HG03045 (cell line): ENCODE measurements at regions not wholly inside any gene's neighbourhood (a gene's known extent, or its start where the extent isn't known, plus 50 kb on each side); places are given as distances from the start of the nearest gene placed in this dataset.
"Not testable (repeated sequence)": the region's sequence is repeated elsewhere in the genome, so short reads cannot be mapped to it uniquely, and the experiment has no call there.

Source experiments
- ATAC-seq: cut with Tn5 transposase; IDR thresholded peaks from one replicate; pipeline ENCODE4 v1.9.1; 2021; ENCODE audit warnings: mild to moderate bottlenecking, moderate library complexity; ENCODE audit not compliant: unreplicated experiment

DNA sequence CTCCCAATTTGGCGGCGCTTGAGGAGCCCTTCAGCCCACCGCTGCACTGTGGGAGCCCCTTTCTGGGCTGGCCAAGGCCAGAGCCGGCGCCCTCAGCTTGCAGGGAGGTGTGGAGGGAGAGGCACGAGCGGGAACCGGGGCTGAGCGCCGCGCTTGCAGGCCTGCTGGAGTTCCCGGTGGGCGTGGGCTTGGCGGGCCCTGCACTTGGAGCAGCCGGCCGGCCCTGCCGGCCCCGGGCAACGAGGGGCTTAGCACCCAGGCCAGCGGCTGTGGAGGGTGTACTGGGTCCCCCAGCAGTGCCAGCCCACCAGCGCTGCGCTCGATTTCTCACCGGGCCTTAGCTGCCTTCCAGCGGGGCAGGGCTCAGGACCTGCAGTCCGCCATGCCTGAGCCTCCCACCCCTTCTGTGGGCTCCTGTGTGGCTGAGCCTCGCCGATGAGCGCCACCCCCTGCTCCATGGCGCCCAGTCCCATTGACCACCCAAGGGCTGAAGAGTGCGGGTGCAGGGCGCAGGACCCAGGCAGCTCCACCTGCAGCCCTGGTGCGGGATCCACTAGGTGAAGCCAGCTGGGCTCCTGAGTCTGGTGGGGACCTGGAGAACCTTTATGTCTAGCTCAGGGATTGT, 815.4 kb upstream of the B3GALT2 start:
- not testable (repeated sequence) for ATAC-seq

DNA sequence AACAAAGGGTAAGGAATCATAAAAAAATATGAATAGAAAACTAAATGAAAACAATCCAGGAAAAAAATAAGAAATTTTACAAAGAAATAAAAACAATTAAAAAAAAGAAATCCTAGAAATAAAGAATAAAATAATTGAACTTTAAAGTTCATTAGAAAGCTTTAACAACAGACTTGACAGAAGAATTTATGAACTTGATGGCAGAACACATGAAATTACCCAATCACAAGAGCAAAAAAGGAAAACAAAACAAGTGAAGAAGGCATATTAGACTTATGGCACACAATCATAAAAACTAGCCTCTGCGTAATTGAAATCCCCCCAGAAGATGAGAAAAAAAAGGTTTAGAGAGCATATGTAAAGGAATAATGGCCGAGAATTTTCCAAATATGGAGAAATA, 802.5 kb upstream of the B3GALT2 start:
- ATAC-seq, result no peak

DNA sequence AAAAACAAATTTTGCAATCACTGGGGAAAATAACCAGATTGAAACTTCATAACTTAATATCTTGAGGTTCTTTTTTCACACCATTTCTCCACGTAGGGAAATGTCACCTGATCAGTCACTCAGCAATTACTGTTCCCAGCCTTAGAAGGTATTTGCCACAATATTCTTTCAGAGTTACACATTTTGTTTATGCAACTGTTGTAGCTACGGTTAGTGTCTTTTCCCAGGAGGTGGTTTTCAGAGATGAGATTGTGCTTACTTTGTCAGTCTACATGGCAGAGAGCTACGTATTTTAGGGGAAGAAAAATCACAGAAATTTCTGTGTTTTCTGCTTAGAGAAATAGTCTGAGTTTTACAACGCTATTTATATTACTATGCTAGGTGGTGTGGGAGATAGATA, 792.8 kb upstream of the B3GALT2 start:
- ATAC-seq, result no peak

DNA sequence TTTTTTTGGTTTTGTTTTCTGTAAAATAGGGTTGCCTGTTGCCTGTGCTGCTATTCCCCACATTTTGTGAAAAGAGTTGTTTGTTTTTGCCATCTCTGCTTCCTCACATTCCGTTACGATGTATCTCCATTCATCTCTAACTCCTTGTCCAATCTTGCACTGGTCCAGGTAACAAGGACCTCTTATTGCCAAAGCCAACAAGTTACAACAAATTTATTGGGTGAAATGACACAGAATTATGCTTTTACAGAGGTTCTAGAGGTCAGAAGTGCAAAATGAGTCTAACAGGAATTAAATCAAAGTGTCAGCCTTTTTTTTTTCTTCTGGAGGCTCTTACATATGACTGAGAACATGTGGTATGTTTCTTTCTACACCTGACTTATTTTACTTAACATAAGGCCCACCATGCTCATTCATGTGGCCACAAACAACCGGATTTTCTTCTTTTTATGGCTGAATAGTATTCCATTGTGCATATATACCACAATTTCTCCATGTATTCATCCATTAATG, 787.9 kb upstream of the B3GALT2 start:
- ATAC-seq, result no peak

DNA sequence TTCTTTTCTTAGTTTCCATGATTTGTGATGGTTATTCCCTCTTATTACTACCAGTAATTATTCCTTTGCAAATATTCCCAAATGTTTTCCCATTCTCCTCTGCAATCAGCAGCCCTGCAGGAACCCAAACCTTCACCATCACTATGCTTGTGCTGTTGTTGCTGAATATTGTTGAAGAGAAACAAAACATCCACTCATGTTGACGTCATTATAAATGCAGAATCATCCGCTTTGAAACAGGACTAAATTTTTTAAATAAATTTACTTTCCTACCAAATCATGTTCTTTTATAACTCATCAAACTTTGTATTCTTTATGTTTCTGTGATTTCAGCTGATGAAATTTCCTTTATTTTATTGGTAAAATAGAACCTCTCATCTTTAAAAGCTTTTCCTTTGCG, 787.0 kb upstream of the B3GALT2 start:
- no peak for ATAC-seq

DNA sequence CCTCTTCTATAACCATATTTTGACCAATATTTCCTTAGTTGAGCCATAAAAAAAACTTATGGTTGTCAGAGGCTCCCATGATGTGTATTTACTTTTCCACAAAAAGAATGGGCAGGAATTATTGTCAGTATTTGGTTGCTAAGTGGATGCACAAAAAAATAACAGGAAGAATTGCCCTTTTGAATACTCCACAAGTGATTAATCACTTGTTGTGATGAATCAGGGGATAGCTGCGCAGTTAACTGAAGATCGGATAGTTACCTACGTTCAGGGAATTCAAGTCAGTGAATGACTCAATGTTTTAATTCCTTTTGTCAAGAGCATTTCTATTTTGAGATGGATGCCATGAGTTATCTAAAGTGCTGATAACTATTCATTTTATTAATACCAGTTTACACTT, 785.2 kb upstream of the B3GALT2 start:
- no peak for ATAC-seq

DNA sequence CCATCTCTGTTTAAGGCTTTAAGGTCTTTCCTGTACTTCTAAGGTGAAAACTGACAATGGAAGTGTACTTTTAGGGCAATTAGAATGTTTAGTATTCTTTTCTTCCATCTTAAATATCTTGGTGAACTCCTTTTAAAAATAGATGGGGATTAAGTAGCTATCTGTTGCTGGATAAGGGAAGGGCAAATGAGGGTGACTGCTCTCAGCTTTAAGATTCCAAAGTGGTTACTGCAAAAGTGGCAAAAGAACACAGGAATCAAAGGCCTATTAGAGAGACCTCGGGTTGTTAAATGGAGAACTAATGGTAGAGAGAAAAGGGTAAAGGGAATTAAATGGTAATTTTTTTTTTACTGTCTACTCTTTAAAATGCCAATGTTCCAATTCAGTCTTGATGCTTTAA, 774.1 kb upstream of the B3GALT2 start:
- no peak for ATAC-seq

DNA sequence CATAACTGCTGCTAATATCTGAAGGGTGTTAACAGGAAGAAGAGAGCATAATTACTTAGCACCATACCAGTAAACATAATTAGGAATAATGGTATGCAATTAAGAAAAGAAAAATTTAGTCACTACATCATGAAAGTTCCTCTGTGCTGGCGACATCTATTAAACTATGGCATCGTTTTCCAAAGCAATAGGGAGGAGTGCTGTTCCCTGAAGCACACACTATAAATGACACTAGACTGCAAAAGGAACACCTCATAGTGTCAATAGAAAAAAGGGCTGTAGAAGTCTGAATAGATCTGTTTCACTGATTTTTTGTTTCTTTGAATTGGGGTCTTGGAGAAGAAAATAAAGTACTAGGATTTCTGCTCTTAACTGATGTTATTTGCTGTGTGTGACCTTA, 773.6 kb upstream of the B3GALT2 start:
- ATAC-seq, result no peak

DNA sequence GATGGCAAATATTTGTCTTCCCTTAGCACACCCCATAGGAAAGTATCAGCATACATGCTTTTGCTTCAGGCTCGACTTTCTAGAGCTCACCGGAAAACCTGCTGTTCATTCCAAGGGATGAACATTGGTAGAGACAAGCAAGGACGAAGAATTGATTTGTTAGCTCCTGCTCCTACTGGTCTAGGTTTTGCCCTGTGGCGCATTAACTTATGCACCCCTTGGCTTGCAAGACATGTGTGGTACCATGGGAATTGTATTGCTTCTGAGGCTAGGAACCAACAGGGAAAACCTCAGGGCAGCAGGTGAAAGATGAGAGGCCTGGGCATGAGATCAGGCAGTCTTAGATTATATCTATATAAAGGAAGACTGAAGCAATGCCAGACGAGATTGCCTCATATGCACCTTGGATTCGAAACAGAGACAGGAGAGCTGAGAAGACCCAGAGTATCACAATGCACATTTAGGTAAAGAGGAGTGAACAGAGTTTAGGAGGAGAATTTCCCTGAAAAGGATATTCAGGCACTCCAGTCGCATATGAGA, 771.2 kb upstream of the B3GALT2 start:
- ATAC-seq, result no peak

DNA sequence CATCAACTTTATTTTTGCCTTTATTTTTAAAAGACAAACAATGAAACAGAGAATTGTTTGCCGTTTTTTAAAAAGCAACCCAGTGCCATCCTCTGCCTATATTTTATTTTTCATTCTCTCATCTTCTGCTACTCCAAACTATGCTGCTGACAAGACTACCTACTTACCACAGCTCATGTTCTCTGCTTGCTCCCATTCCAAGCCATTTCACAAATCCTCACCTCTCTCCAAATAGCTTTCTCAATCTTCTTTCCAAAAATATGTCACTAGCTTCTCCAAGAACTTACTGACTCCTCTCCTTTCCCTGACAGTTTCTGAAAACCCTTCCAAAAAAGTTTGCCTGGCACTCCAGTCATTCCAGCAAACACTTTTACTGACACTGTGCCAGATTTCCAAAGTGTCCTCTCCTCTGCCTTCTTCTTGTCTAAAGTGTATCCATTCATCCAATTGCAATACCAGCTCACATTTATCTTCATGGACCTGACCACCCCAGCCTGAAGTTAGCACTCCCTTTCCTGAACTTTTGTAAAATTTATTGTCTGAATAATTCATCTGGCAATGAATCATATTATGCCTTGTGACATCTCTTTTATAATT, 766.5 kb upstream of the B3GALT2 start:
- ATAC-seq, result no peak

DNA sequence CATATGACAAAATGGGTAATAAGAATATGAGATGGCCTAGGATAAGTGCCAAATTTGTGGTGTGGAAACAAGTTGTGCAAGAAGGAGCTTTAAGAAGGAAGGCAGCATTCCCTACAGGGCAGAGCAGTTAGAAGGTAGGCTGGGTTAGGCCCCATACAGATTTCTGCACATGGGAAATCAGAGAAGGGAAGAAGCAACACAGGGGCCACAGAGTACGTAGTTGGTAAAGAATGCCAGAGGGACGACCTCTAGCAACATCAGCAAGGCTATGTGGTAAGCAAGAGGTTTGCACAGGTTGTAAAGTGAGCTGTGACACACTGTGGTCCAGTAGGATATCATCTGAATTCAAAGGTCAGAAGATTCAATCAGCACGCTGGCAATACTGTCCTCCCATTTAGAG, 765.6 kb upstream of the B3GALT2 start:
- ATAC-seq, result no peak

DNA sequence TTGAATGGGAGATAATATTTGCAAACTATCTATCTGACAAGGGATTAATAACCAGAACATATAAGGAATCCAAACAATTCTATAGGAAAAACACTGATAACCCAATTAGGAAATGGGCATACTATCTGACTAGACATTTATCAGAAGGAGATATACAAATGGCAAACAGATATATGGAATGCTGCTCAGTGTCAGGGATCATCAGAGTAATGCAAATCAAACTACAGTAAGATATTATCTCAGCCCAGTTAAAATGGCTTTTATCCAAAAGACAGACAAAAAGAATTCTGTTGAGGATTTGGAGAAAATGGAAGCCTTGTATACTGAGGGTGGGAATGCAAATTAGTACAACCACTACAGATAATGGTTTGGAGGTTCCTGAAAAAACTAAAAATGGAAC, 758.0 kb upstream of the B3GALT2 start:
- no peak for ATAC-seq

DNA sequence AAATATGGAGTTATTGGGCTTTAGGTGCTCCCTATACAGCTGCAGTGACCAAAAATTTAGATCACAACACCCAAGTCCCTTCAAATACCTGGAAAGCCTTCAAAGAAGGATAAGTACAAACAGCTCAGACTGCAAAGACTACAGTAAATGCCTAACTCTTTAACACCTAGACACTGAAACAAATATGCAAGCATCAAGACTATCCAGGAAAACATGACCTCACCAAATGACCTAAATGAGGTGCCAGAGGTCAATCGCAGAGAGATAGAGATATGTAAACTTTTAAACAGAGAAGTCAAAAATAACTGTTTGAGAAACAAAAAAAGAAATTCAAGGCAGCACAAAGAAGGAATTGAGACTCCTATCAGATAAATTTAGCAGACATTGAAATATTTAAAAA, 753.8 kb upstream of the B3GALT2 start:
- ATAC-seq, result no peak

DNA sequence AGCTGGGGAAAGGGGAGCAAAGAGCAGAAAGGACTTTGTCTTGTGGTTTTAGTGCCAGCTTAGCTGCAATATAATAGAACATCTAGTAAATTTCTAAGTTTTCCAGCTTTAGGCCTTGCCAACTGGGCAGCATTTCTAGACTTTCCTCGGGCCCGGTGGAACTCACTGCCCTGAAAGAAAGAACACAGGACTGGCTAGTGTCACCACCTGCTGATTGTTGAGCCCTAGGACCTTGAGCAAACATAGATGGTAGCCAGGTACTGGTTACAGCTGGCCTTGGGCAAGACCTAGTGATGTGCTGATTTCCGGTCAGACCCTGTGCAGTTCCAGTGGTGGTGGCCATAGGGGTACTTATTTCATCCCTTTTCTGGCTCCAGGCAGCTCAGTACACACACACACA, 753.2 kb upstream of the B3GALT2 start:
- ATAC-seq, result no peak

DNA sequence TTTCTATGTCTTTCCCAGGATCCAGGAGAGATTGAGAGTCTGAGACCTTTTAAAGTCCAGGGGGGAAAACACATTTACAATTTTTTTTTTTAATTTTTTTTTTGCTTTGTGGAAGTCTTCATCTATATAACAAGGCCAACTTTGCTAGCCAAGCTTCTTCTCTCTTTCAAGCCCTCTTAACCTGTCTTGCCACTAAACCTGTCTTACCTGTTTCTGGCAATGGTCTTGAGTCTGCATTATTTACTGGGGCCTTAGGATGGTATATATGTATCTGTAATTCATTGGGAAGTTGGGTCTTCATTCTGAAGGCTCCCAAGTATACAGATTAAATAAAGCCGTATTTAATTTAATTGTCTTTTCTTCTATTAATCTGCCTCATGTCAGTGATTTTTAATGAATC, 750.9 kb upstream of the B3GALT2 start:
- no peak for ATAC-seq

DNA sequence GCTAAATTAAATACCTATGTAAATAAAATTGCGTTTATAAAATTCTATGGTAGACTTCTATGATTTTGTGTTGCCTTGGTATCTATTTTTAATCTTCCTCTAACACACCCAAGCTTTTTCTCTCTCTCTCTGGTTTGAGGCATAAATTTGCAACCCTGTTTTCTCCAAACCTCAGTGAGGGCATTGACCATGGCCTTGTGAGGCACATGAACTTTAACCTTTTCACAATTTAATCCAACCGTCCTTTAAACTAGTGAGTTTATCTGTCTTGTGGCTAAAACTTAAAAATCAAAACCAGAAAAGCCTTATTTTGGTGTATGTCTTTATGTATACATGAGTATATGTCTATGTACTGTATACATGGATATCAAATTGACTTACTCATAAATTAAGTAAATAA, 746.6 kb upstream of the B3GALT2 start:
- no peak for ATAC-seq

DNA sequence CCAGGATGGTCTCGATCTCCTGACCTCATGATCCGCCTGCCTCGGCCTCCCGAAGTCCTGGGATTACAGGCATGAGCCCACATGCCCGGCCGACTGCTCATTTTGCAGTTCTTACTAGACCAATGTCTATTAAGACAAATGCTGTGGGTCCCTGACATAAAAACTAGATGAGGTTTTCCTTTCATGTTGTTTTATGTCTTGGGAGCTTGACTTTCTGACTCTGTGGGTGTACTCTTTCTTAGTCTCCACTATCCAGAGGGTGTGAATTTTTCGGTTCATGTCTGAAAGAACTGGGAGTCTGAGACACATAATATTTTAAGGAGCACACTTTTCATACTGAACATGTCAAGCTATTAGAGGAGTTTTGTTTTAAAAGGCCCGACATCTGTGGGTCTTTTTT, 744.9 kb upstream of the B3GALT2 start:
- ATAC-seq, result no peak

DNA sequence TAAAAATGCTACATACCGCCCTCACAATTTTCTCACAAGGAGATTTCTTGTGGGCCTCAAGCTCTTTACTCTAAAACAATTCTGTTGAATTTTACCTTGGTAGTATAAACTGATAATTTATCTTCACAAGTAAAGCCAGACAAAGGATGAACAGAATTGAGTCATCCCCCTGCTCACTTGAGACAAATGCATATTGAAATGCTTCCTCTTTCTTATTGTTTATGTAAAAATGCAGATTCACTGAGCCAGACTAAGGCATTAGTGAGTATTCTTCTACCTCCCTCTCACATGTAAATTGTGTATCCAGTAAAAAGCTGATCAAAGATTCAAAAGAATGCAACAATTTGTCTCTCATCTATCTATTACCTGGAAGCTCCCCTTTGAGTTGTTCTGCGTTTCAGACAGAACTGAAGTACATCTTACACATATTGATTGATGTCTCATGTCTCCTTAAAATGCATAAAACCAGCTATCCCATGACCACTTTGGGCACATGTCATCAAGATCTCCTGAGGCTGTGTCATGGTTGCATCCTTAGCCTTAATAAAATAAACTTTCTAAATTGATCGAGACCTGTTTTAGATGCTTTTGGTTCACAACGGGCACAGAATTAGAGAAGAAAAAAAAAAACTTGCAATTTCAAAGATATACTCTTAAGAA, 743.1 kb upstream of the B3GALT2 start:
- ATAC-seq, result no peak

DNA sequence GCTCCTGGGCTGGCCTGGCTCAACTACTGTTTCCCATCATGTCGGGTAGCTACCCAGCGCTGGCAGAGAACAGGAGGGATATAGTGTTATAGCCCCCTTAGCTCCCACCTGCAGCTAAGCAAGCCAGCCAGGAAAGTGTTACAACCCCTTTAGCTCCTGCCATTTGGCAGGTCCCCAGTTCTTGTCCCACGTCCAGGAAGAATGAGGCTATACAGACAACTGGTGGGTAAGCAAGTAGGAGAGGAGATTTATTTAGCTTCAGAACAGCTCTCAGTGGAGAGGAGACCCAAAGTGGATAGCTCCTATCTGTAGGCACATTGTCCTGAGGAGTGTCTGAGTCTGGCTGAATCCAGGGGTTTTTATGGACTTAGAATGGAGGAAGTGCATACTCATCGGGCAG, 741.1 kb upstream of the B3GALT2 start:
- ATAC-seq, result no peak

DNA sequence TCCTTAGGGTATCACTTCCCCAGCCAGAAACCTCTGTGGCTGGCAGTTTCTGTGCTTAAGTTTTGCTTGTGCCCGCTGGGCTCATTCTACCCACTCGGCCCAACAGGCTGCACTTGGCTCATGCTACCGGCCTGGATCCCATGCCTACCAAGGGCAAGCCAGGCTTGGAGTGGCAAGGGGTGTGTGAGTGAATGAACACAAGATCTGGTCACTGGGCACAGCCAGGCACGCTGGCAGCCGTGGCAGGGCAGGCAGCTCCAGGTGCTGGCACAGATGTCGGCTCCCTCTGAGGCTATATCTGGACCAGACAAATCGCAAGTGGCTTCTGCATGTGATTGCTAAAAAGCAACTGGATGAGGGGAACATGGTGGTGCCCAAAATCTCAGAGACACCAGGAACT, 740.5 kb upstream of the B3GALT2 start:
- no peak for ATAC-seq

DNA sequence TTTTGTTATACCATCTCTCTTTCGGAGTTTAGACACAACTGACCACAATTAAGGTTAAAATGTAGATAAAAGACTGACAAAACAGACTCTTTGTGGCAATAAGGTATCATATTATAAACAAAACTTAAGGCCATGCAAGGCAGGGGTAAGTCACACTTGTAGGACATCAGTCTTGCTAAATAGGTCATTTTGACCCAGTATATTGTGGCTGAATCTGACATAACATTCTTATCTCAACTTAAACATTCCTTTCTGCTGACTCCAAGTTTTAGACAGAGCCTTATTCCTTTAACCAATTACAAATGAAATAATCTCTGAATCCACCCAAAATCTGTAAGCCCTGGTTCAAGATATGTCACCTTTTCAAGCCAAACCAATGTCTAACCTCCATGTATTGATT, 733.4 kb upstream of the B3GALT2 start:
- ATAC-seq, result no peak

DNA sequence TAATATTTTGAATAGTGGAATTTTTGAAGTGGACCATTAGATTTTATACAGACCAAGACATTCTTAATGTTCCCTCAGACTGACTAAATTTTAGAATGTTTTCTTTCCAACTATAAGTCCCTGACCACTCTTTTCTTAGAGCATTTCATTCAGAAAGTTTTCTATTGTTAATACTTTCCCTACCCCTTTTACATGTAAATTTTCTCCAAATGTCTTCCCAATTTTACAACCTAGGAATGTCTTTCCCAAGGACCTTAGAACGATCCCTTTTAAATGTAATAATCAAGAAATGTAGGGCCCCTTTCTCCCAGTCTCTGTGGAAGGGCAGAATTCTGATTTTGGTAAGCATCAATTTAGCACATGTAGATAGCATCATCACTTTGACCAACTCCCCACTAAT, 730.0 kb upstream of the B3GALT2 start:
- ATAC-seq, result no peak
